ENCODE measurements at regions not wholly inside any gene's neighbourhood (a gene's known extent, or its start where the extent isn't known, plus 50 kb on each side); places are given as distances from the start of the nearest gene placed in this dataset.
"Not testable (repeated sequence)": the region's sequence is repeated elsewhere in the genome, so short reads cannot be mapped to it uniquely, and the experiment has no call there.

DNA sequence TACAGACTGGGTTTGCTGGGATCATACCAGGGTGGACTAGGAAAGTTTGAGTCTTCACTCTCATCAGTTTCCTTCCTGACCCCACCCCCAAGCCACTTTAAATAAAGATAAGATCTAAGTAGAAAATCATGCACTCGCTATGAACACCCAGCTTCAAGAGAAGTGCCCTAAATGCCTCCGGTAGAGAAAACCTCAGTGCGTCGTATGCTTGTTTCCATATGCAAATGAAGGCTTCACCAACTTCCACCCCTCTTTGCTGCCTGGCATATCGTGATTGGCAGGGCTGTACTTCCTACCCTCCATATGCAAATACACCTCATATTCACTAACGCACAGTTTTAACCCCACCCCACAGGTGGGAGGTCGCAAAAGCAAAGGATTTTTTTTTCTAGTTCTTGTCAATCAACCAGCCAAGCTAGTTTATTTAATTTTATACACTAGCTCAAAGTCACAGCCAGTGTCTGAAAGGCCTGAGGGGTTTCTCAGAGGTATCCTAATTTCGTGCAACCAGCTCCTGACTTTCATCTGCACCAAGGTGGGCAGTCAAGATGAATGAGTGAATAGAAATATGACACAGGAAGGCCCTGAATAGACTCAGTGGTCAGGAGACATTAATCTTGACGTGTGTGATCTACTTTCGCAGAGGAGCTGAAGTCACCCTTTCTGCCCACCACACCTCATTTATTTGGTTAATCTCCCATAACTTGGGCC, 121.1 kb upstream of the TSHZ3 start:
- Histone ChIP-seq H3K4me1 (ENCODE audit: insufficient read depth, low read length) (no peaks in the 10 kb centered on the region), H3K9me3 (ENCODE audit: control insufficient read depth, insufficient read depth, low read length) (no peaks in the 10 kb centered on the region), H3K36me3 (ENCODE audit: insufficient read depth, low read length) (no peaks in the 10 kb centered on the region), H3K9ac (ENCODE audit: low read depth, low read length) (no peak overlapping the region)

DNA sequence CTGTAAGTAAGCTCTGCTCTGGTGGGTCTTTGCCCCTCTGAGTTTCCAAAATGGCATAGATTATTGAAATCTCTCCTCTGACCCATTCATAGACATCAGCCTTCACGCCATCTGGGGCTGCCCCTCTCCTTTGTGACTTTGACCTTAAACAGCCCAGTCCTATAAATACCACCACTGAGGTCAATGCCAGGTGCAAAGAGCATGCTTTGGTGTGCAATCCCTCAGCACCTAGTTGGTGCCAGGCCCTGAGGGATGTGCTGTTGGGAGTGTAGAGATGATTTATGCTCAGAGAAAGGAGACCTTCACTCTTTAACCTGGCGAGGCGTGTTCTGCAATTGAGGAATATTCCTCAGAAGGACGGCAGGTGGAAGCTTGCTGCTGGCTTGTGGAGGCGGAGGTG, 121.7 kb upstream of the TSHZ3 start:
- Histone ChIP-seq H3K9ac (ENCODE audit: low read depth, low read length) (no peak overlapping the region), H3K36me3 (ENCODE audit: insufficient read depth, low read length) (no peaks in the 10 kb centered on the region), H3K9me3 (ENCODE audit: control insufficient read depth, insufficient read depth, low read length) (no peaks in the 10 kb centered on the region), H3K4me1 (ENCODE audit: insufficient read depth, low read length) (no peaks in the 10 kb centered on the region)

DNA sequence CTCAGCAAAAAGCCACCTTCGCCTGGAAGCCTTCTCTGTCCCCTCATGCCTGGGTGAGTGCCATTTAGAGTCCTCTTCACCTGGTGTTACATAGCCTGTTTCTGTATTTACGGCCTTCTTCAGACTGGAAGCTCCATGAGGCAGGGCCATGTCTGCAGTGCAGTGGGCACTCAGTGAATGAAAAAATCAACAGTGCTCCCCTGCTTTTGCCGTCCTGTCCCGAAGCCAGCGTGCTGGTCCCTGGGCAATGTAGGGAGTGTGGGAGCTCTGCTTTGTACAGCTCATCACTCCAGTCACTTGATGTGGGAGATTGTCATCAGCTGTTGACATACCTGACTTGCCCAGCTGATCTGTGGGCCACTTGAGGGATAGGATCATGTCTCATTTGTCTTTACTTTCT, 129.0 kb upstream of the TSHZ3 start:
- no peaks in the 10 kb centered on the region for H3K36me3 ChIP-seq (ENCODE audit: insufficient read depth, low read length)
- peaks cover 5% of the 10 kb centered on the region; the same call in 1 of the 2 replicates for H3K4me1 ChIP-seq (ENCODE audit: insufficient read depth, low read length)
- H3K9ac ChIP-seq (ENCODE audit: low read depth, low read length): no peak overlapping the region
- H3K9me3 ChIP-seq (ENCODE audit: control insufficient read depth, insufficient read depth, low read length): 0 out of 2 replicates have a peak, but pooled peaks cover 8% of the 10 kb centered on the region

GRCh38 chr19:31483226-31483857, 134.1 kb upstream of the TSHZ3 start:
- Histone ChIP-seq H3K36me3 (ENCODE audit: insufficient read depth, low read length) (no peaks in the 10 kb centered on the region), H3K9ac (ENCODE audit: low read depth, low read length) (no peak overlapping the region), H3K4me1 (ENCODE audit: insufficient read depth, low read length) (peaks cover 5% of the 10 kb centered on the region; the same call in 1 of the 2 replicates), H3K9me3 (ENCODE audit: control insufficient read depth, insufficient read depth, low read length) (peaks cover 21% of the 10 kb centered on the region)

DNA sequence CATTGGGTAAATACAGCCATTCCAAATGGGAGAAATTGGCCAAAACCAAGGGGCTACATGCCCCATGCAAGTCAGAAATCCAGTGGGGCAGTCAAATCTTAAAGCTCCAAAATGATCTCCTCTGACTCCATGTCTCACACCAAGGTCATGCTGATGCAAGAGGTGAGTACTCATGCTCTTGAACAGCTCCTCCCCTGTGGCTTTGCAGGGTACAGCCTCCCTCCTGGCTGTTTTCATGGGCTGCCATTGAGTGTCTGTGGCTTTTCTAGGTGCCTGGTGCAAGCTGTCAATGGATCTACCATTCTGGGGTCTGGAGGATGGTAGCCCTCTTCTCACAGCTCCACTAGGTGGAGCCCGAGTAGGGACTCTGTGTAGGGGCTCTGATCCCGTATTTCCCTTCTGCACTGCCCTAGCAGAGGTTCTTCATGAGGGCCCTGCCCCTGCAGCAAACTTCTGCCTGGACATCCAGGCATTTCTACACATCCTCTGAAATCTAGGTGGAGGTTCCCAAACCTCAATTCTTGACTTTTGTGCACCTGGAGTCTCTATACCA, 135.7 kb upstream of the TSHZ3 start:
- H3K4me1 ChIP-seq (ENCODE audit: insufficient read depth, low read length); H3K9ac ChIP-seq (ENCODE audit: low read depth, low read length); H3K36me3 ChIP-seq (ENCODE audit: insufficient read depth, low read length): not testable (repeated sequence)
- H3K9me3 ChIP-seq (ENCODE audit: control insufficient read depth, insufficient read depth, low read length): peaks cover 21% of the 10 kb centered on the region

DNA sequence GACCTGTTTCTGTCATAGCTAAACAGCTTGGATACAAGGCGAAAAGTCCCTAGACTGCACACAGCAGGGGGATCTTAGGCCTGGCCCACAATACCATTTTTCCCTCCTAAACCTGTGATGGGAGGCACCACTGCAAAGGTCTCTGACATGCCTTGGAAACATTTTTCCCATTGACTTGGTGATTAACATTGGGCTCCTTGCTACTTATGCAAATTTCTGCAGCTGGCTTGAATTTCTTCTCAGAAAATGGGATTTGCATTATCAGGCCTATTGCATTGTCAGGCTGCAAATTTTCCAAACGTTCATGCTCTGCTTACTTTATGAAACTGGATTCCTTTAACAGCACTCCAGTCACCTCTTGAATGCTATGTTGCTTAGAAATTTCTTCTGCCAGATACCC, 136.2 kb upstream of the TSHZ3 start:
- Histone ChIP-seq H3K9me3 (ENCODE audit: control insufficient read depth, insufficient read depth, low read length) (peaks cover 21% of the 10 kb centered on the region), H3K4me1 (ENCODE audit: insufficient read depth, low read length) (no peaks in the 10 kb centered on the region), H3K36me3 (ENCODE audit: insufficient read depth, low read length) (no peaks in the 10 kb centered on the region), H3K9ac (ENCODE audit: low read depth, low read length) (no peak overlapping the region)

- no peaks in the 10 kb centered on the region for H3K4me1 ChIP-seq (ENCODE audit: insufficient read depth, low read length)
- no peaks in the 10 kb centered on the region for H3K9me3 ChIP-seq (ENCODE audit: control insufficient read depth, insufficient read depth, low read length)
- no peaks in the 10 kb centered on the region for H3K36me3 ChIP-seq (ENCODE audit: insufficient read depth, low read length)
- H3K9ac ChIP-seq (ENCODE audit: low read depth, low read length): no peak overlapping the region
Observed at GRCh38 chr19:31491242-31491641, 142.0 kb upstream of the TSHZ3 start.

DNA sequence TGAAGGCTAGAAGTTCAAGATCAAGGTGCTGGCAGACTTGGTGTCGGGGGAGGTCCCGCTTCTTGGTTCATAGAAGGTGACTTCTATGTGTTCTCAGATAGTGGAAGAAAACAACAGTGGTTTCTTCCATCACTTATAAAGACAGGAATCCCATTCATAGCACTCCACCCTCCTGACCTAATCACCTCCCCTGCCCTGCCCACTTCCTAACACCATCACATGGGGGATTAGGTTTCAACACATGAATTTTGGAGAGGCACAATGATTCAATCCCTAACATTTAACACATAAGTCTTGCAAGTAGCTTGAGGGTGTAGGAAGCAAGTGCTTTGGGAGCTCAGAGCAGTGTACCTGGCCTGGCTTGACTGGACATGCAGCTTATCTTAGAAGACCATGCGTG, 142.8 kb upstream of the TSHZ3 start:
- Histone ChIP-seq H3K9me3 (ENCODE audit: control insufficient read depth, insufficient read depth, low read length) (no peaks in the 10 kb centered on the region), H3K4me1 (ENCODE audit: insufficient read depth, low read length) (no peaks in the 10 kb centered on the region), H3K36me3 (ENCODE audit: insufficient read depth, low read length) (no peaks in the 10 kb centered on the region), H3K9ac (ENCODE audit: low read depth, low read length) (no peak overlapping the region)

GRCh38 chr19:31496076-31496475, 146.8 kb upstream of the TSHZ3 start:
- H3K4me1 ChIP-seq (ENCODE audit: insufficient read depth, low read length): no peaks in the 10 kb centered on the region

DNA sequence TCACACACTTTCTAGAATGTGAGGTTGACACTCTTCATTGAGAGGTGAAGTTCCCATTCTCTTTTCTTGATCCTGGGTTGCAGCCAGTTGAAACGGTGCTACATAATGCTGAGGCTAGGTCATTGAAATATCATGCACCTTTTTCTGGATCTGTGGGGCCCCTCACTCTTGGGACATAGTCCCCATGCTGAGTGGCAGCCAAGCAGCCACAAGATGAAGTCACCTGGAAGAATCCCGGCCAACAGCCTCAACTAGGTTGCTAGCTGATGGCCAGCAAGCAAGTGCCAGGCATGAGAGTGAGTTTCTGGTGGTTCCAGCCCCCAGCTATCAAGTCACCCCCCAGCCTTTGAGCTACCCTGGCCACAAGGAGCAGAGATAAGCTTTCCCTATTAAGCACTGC, 148.5 kb upstream of the TSHZ3 start:
- H3K36me3 ChIP-seq (ENCODE audit: insufficient read depth, low read length): no peaks in the 10 kb centered on the region
- no peaks in the 10 kb centered on the region for H3K9me3 ChIP-seq (ENCODE audit: control insufficient read depth, insufficient read depth, low read length)
- H3K9ac ChIP-seq (ENCODE audit: low read depth, low read length): no peak overlapping the region
- H3K4me1 ChIP-seq (ENCODE audit: insufficient read depth, low read length): no peaks in the 10 kb centered on the region

More at GRCh38 chr19:31496076-31496475, 146.8 kb upstream of the TSHZ3 start:
- no peak overlapping the region for H3K9ac ChIP-seq (ENCODE audit: low read depth, low read length)
- H3K9me3 ChIP-seq (ENCODE audit: control insufficient read depth, insufficient read depth, low read length): no peaks in the 10 kb centered on the region
- H3K36me3 ChIP-seq (ENCODE audit: insufficient read depth, low read length): no peaks in the 10 kb centered on the region

DNA sequence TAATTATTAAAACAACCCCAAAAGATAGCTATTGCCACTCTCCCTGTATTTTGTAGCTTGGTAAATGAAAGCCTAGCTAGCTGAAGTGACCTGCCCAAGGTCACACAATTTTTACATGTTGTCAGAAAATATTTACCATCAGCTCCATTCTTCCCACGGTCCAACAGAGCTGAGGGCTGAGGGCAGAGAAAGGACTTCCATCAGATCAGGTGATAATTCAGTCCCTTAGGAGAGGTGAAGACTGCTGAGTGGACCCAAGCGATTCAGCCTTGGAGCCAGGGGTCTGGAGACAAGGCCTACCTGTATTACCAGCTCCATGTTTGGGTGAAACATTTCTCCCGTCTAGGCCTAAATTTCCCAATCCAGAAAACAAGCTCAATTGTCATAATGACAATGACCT, 149.5 kb upstream of the TSHZ3 start:
- no peaks in the 10 kb centered on the region for H3K4me1 ChIP-seq (ENCODE audit: insufficient read depth, low read length)
- H3K9me3 ChIP-seq (ENCODE audit: control insufficient read depth, insufficient read depth, low read length): no peaks in the 10 kb centered on the region

GRCh38 chr19:31499281-31500196, 150.3 kb upstream of the TSHZ3 start:
- Histone ChIP-seq H3K36me3 (ENCODE audit: insufficient read depth, low read length) (no peaks in the 10 kb centered on the region), H3K9ac (ENCODE audit: low read depth, low read length) (no peak overlapping the region), H3K4me1 (ENCODE audit: insufficient read depth, low read length) (no peaks in the 10 kb centered on the region), H3K9me3 (ENCODE audit: control insufficient read depth, insufficient read depth, low read length) (no peaks in the 10 kb centered on the region)

More for the DNA sequence above, 149.5 kb upstream of the TSHZ3 start:
- no peaks in the 10 kb centered on the region for H3K36me3 ChIP-seq (ENCODE audit: insufficient read depth, low read length)
- no peak overlapping the region for H3K9ac ChIP-seq (ENCODE audit: low read depth, low read length)

DNA sequence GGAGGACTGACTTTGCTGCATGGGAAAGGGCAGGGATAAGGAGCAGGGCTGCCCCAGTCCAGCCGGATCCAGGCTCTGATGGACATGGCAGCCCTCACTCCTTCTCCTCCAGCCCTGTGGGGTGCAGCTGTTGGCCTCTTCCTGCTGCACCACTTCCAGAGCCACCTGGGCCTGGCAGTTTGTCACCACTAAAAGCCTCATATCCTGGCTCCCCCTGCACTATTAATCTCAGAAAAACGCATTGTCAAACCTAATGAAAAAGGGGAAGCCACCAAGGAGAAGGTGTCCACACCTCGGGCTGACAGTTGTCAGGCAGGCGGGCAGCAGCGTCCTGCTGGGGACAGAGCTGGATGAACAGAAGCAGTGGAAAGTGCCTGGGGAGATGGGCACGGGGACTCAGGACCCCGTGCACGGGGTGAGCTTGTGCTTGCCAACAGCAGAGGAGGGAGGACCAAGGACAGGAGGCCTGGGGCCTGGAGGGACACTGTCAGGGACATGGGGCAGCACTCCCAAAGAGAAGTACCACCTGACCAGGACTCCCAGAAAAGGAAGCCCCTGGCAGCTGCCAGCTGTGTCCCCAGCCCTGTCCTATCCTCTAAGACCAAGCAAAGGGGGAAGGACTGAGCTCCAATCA, 151.1 kb upstream of the TSHZ3 start:
- no peaks in the 10 kb centered on the region for H3K36me3 ChIP-seq (ENCODE audit: insufficient read depth, low read length)
- H3K4me1 ChIP-seq (ENCODE audit: insufficient read depth, low read length): no peaks in the 10 kb centered on the region
- no peaks in the 10 kb centered on the region for H3K9me3 ChIP-seq (ENCODE audit: control insufficient read depth, insufficient read depth, low read length)
- no peak overlapping the region for H3K9ac ChIP-seq (ENCODE audit: low read depth, low read length)

- Histone ChIP-seq H3K9ac (ENCODE audit: low read depth, low read length) (no peak overlapping the region), H3K36me3 (ENCODE audit: insufficient read depth, low read length) (no peaks in the 10 kb centered on the region), H3K4me1 (ENCODE audit: insufficient read depth, low read length) (no peaks in the 10 kb centered on the region), H3K9me3 (ENCODE audit: control insufficient read depth, insufficient read depth, low read length) (no peaks in the 10 kb centered on the region)
Observed at GRCh38 chr19:31500946-31501345, 151.7 kb upstream of the TSHZ3 start.

All from ES-I3 (cell line).